HCT116 (cell line): ENCODE measurements at regions not wholly inside any gene's neighbourhood (a gene's known extent, or its start where the extent isn't known, plus 50 kb on each side); places are given as distances from the start of the nearest gene placed in this dataset.

Experiments
- ATAC-seq: fragments of 200-7000 bp; cut with Tn5 transposase; 2 replicates; pipeline ENCODE4 v1.9.1; 2020; ENCODE audit warnings: mild to moderate bottlenecking, moderate library complexity
- BruUV-seq: library from RNA; stranded (reverse); fragments of 400-500 nt; replicated peaks from 2 replicates; lab custom pipeline; 2021; lab: Mats Ljungman, UMichigan
- CTCF ChIA-PET: fragments of 300-600 bp; sonication (Branson Sonifier 250); formaldehyde crosslinking; loops from one replicate; lab custom pipeline; 2021; ENCODE audit warnings: antibody characterized with exemption; lab: Charles Lee
- POLR2A ChIA-PET: fragments of 300-600, 350-600 bp; sonication (Branson Sonifier 250); formaldehyde crosslinking; loops from one replicate; lab custom pipeline; 2021; ENCODE audit warnings: antibody characterized with exemption; lab: Charles Lee
- RAD21 ChIA-PET, 2 experiments: fragments of 300-600 bp; sonication (Branson Sonifier 250); formaldehyde crosslinking; loops; one replicate each; lab custom pipeline; 2023; ENCODE audit warnings: low total read pairs in 2 of 2; ENCODE audit not compliant: uncharacterized antibody in 2 of 2, unreplicated experiment in 2 of 2, low non-redundant PET in 1 of 2; lab: Charles Lee
- DNase-seq: peaks from one replicate; pipeline ENCODE4 v3.0.0-alpha.2; 2010; ENCODE audit warnings: low read depth, low spot score
- H2AFZ ChIP-seq: fragments of 200-600 bp; shearing (Covaris generic), sonication (generic); 2 replicates; pipeline ENCODE4 v1.6.1; 2017; ENCODE audit warnings: low read depth, mixed run types, mixed read lengths, antibody characterized with exemption, low read length; ENCODE audit not compliant: poor library complexity, severe bottlenecking
- H3K27ac ChIP-seq: 2 replicates; pipeline ENCODE4 v1.5.1; 2012; ENCODE audit warnings: low read depth, low read length
- H3K27me3 ChIP-seq: fragments of 200-600 bp; sonication (generic); 2 replicates; pipeline ENCODE4 v1.6.1; 2016; ENCODE audit warnings: mixed run types, low read length, mixed read lengths; ENCODE audit not compliant: insufficient read depth
- H3K36me3 ChIP-seq, 2 experiments: fragments of 200-500 bp in 1 of 2; fragments of 200-600 bp in 1 of 2; sonication (Bioruptor generic) in 1 of 2; sonication (generic) in 1 of 2; 2 replicates each; pipeline versions ENCODE4 v1.5.1 to v1.6.1; 2014 to 2016; ENCODE audit warnings: low read length in 2 of 2, inconsistent platforms in 1 of 2, mixed read lengths in 1 of 2, mixed run types in 1 of 2; ENCODE audit not compliant: insufficient read depth in 2 of 2, control insufficient read depth in 1 of 2
- H3K4me1 ChIP-seq, 2 experiments: fragments of 200-600 bp in 1 of 2; sonication (generic) in 1 of 2; 2 replicates each; pipeline versions ENCODE4 v1.5.1 to v1.6.1; 2012 to 2017; ENCODE audit warnings: low read length in 2 of 2, inconsistent platforms in 1 of 2, mild to moderate bottlenecking in 1 of 2, mixed read lengths in 1 of 2, mixed run types in 1 of 2, moderate library complexity in 1 of 2; ENCODE audit not compliant: insufficient read depth in 2 of 2, control insufficient read depth in 1 of 2
- H3K4me2 ChIP-seq: fragments of 200-600 bp; sonication (generic); 2 replicates; pipeline ENCODE4 v1.6.1; 2017; ENCODE audit warnings: mixed run types, low read length, mixed read lengths
- H3K4me3 ChIP-seq, 2 experiments: fragments of 200-600 bp in 1 of 2; sonication (generic) in 1 of 2; replicated peaks in 1 of 2; 2 replicates each; pipeline ENCODE4 v1.5.1; 2011 to 2016; ENCODE audit warnings: low read length in 2 of 2, control low read depth in 1 of 2, low read depth in 1 of 2, mild to moderate bottlenecking in 1 of 2, mixed read lengths in 1 of 2, mixed run types in 1 of 2
- H3K79me2 ChIP-seq: fragments of 200-600 bp; sonication (generic); 2 replicates; pipeline ENCODE4 v1.6.1; 2017; ENCODE audit warnings: mild to moderate bottlenecking, mixed run types, low read length, moderate library complexity, mixed read lengths; ENCODE audit not compliant: insufficient read depth
- H3K9ac ChIP-seq: fragments of 200-600 bp; sonication (generic); 2 replicates; pipeline ENCODE4 v1.6.1; 2016; ENCODE audit warnings: low read length, mixed read lengths
- H3K9me2 ChIP-seq: fragments of 200-600 bp; sonication (generic), shearing (Covaris generic); 2 replicates; pipeline ENCODE4 v1.6.1; 2017; ENCODE audit warnings: mixed run types, mild to moderate bottlenecking, moderate library complexity; ENCODE audit not compliant: insufficient read depth
- H3K9me3 ChIP-seq, 2 experiments: fragments of 200-500 bp in 1 of 2; fragments of 200-600 bp in 1 of 2; sonication (Bioruptor generic) in 1 of 2; sonication (generic) in 1 of 2; 2 replicates each; pipeline ENCODE4 v1.6.1; 2014 to 2017; ENCODE audit warnings: low read length in 2 of 2, mixed read lengths in 2 of 2, inconsistent platforms in 1 of 2, low read depth in 1 of 2, mild to moderate bottlenecking in 1 of 2, mixed run types in 1 of 2, moderate library complexity in 1 of 2; ENCODE audit not compliant: control insufficient read depth in 1 of 2, insufficient read depth in 1 of 2
- H4K20me1 ChIP-seq: fragments of 200-600 bp; sonication (generic), shearing (Covaris generic); 2 replicates; pipeline ENCODE4 v1.6.1; 2017; ENCODE audit warnings: mixed run types, mild to moderate bottlenecking, moderate library complexity; ENCODE audit not compliant: insufficient read depth
- CEBPB ChIP-seq: IDR thresholded peaks from 2 replicates; pipeline ENCODE4 v1.6.1; 2012; ENCODE audit warnings: low read depth
- JUND ChIP-seq: IDR thresholded peaks from 2 replicates; pipeline ENCODE4 v1.6.1; 2012
- RAD21 ChIP-seq: IDR thresholded peaks from 2 replicates; pipeline ENCODE4 v1.6.1; 2012; ENCODE audit warnings: low read depth, mild to moderate bottlenecking
- REST ChIP-seq: IDR thresholded peaks from 2 replicates; pipeline ENCODE4 v1.6.1; 2012; ENCODE audit warnings: low read depth
- SP1 ChIP-seq: IDR thresholded peaks from 2 replicates; pipeline ENCODE4 v1.6.1; 2012; ENCODE audit warnings: low read depth
- SRF ChIP-seq: IDR thresholded peaks from 2 replicates; pipeline ENCODE4 v1.6.1; 2012; ENCODE audit warnings: low read depth
- TCF7L2 ChIP-seq: IDR thresholded peaks from 2 replicates; pipeline ENCODE4 v1.7.0; 2011; ENCODE audit warnings: borderline replicate concordance, inconsistent platforms; ENCODE audit not compliant: insufficient read depth, insufficient read length; ENCODE audit errors: extremely low read depth
- ZBTB33 ChIP-seq: IDR thresholded peaks from 2 replicates; pipeline ENCODE4 v1.6.1; 2011; ENCODE audit warnings: mild to moderate bottlenecking, low read length, moderate library complexity; ENCODE audit not compliant: insufficient replicate concordance; ENCODE audit errors: extremely low read depth
- intact Hi-C: fragments of 100-400 bp; cut with micrococcal nuclease; formaldehyde crosslinking; loops from 2 replicates; pipeline ENCODE4 v1.10.0; 2022
- TF ChIP-seq, protein P1 (sequence below): IDR thresholded peaks from 2 replicates; pipeline ENCODE4 v1.6.1; 2012

DNA sequence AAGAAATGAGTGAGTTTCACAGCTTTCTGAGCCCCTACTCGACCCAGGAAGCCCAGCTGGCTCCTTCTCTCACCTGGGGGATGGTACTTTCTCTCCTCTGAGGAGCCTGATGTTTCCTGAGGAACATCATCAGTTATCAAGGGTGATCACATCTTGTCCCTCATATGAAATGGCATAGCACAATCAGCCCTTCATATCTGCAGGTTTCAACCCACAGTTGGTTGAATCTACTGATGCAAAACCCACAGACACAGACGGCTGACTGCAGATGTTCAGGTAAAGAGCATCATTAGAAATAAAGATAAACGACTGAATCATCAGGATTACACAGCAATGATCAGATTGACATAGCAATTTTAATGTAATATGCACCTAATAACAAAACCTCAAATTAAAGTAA, 93.6 kb upstream of the OSTN start:
- H3K4me1 ChIP-seq: no peaks in the 10 kb centered on the region
- ATAC-seq (no peak), DNase-seq (no peak)
- H3K27ac ChIP-seq: no peak overlapping the region
- POLR2A ChIA-PET: no interaction called here
- H3K9me2 ChIP-seq: no peaks in the 10 kb centered on the region
- no peaks in the 10 kb centered on the region for H3K9me3 ChIP-seq
- H3K36me3 ChIP-seq: no peaks in the 10 kb centered on the region
- RAD21 ChIA-PET: no interaction called here
- H3K27me3 ChIP-seq: no peaks in the 10 kb centered on the region
- no TSS peak for BruUV-seq
- H3K4me2 ChIP-seq: no peak overlapping the region
- no peak overlapping the region for H2AFZ ChIP-seq
- intact Hi-C loops: no loop called here
- H3K79me2 ChIP-seq: no peaks in the 10 kb centered on the region
- no peaks in the 10 kb centered on the region for H4K20me1 ChIP-seq
- CTCF ChIA-PET: no interaction called here
- no peak overlapping the region for H3K4me3 ChIP-seq
- no peak for TF ChIP-seq RAD21
- TF ChIP-seq TCF7L2: no peak
- TF ChIP-seq, protein P1, sequence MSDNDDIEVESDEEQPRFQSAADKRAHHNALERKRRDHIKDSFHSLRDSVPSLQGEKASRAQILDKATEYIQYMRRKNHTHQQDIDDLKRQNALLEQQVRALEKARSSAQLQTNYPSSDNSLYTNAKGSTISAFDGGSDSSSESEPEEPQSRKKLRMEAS: no peak
- TF ChIP-seq SP1: no peak
- no peak for TF ChIP-seq REST
- TF ChIP-seq SRF: no peak
- TF ChIP-seq JUND: no peak
- TF ChIP-seq CEBPB: no peak
- no peak for TF ChIP-seq ZBTB33
- no peak overlapping the region for H3K9ac ChIP-seq
